H9 (cell line): ENCODE measurements at regions not wholly inside any gene's neighbourhood (a gene's known extent, or its start where the extent isn't known, plus 50 kb on each side); places are given as distances from the start of the nearest gene placed in this dataset.

Experiments used
- DNase-seq: peaks from one replicate; pipeline ENCODE4 v3.0.0-alpha.2; 2017
- H2AFZ ChIP-seq: one replicate; pipeline ENCODE4 v1.6.1; 2013; ENCODE audit warnings: mild to moderate bottlenecking, low read length, control low read depth, moderate library complexity
- H2AK5ac ChIP-seq: 2 replicates; pipeline ENCODE4 v1.6.1; 2013; ENCODE audit warnings: low read length, control low read depth, mixed read lengths; ENCODE audit not compliant: insufficient read length
- H2BK120ac ChIP-seq: one replicate; pipeline ENCODE4 v1.6.1; 2013; ENCODE audit warnings: low read depth, mild to moderate bottlenecking, low read length, control low read depth, inconsistent platforms; ENCODE audit not compliant: poor library complexity, severe bottlenecking
- H2BK12ac ChIP-seq: 2 replicates; pipeline ENCODE4 v1.6.1; 2013; ENCODE audit warnings: low read length, control low read depth, mixed read lengths, low read depth; ENCODE audit not compliant: insufficient read length
- H2BK15ac ChIP-seq: 2 replicates; pipeline ENCODE4 v1.6.1; 2013; ENCODE audit warnings: low read depth, low read length, control low read depth
- H2BK20ac ChIP-seq: one replicate; pipeline ENCODE4 v1.6.1; 2013; ENCODE audit warnings: low read depth, mild to moderate bottlenecking, low read length, control low read depth, inconsistent platforms; ENCODE audit not compliant: poor library complexity, severe bottlenecking
- H2BK5ac ChIP-seq: 2 replicates; pipeline ENCODE4 v1.6.1; 2013; ENCODE audit warnings: low read length, control low read depth, mixed read lengths; ENCODE audit not compliant: insufficient read length
- H3K14ac ChIP-seq: 2 replicates; pipeline ENCODE4 v1.6.1; 2013; ENCODE audit warnings: low read length, control low read depth; ENCODE audit not compliant: insufficient read depth
- H3K18ac ChIP-seq: 2 replicates; pipeline ENCODE4 v1.6.1; 2013; ENCODE audit warnings: low read depth, mild to moderate bottlenecking, mixed read lengths, low read length, control low read depth; ENCODE audit not compliant: insufficient read length
- H3K23ac ChIP-seq: 2 replicates; pipeline ENCODE4 v1.6.1; 2013; ENCODE audit warnings: low read length, control low read depth, mixed read lengths, low read depth; ENCODE audit not compliant: insufficient read length
- H3K23me2 ChIP-seq: 2 replicates; pipeline ENCODE4 v1.6.1; 2013; ENCODE audit warnings: low read depth, mild to moderate bottlenecking, mixed read lengths, low read length, control low read depth; ENCODE audit not compliant: insufficient read length, poor library complexity, severe bottlenecking
- H3K27ac ChIP-seq: 2 replicates; pipeline ENCODE4 v1.5.1; 2013; ENCODE audit warnings: low read length, control low read depth, mixed read lengths, low read depth; ENCODE audit not compliant: insufficient read length
- H3K27me3 ChIP-seq: 2 replicates; pipeline ENCODE4 v1.6.1; 2013; ENCODE audit warnings: low read length, control low read depth, inconsistent platforms; ENCODE audit not compliant: insufficient read depth
- H3K4ac ChIP-seq: 2 replicates; pipeline ENCODE4 v1.6.1; 2013; ENCODE audit warnings: low read depth, mild to moderate bottlenecking, control low read depth, inconsistent platforms, low read length, moderate library complexity
- H3K4me1 ChIP-seq: 2 replicates; pipeline ENCODE4 v1.6.1; 2013; ENCODE audit warnings: low read length, control low read depth, inconsistent platforms; ENCODE audit not compliant: insufficient read depth
- H3K4me2 ChIP-seq: 2 replicates; pipeline ENCODE4 v1.6.1; 2013; ENCODE audit warnings: low read length, control low read depth, mixed read lengths; ENCODE audit not compliant: insufficient read length, insufficient read depth
- H3K56ac ChIP-seq: 2 replicates; pipeline ENCODE4 v1.6.1; 2013; ENCODE audit warnings: low read depth, mild to moderate bottlenecking, mixed read lengths, low read length, control low read depth; ENCODE audit not compliant: insufficient read length
- H3K79me1 ChIP-seq: 2 replicates; pipeline ENCODE4 v1.6.1; 2013; ENCODE audit warnings: low read depth, mild to moderate bottlenecking, moderate library complexity, low read length, control low read depth, inconsistent platforms; ENCODE audit not compliant: insufficient read depth, poor library complexity, severe bottlenecking
- H3K79me2 ChIP-seq: 2 replicates; pipeline ENCODE4 v1.6.1; 2013; ENCODE audit warnings: low read length, control low read depth, inconsistent platforms; ENCODE audit not compliant: insufficient read depth
- H3K9ac ChIP-seq: 2 replicates; pipeline ENCODE4 v1.6.1; 2013; ENCODE audit warnings: low read length, control low read depth, mixed read lengths; ENCODE audit not compliant: insufficient read length; ENCODE audit errors: extremely low read depth
- H3K9me3 ChIP-seq: one replicate; pipeline ENCODE4 v1.6.1; 2013; ENCODE audit warnings: low read depth, low read length, inconsistent platforms; ENCODE audit not compliant: control insufficient read depth
- H3T11ph ChIP-seq: one replicate; pipeline ENCODE4 v1.6.1; 2013; ENCODE audit warnings: mild to moderate bottlenecking, low read length, control low read depth, inconsistent platforms
- H4K20me1 ChIP-seq: one replicate; pipeline ENCODE4 v1.6.1; 2013; ENCODE audit not compliant: control insufficient read depth, insufficient read length, insufficient read depth
- H4K5ac ChIP-seq: 2 replicates; pipeline ENCODE4 v1.6.1; 2013; ENCODE audit warnings: low read depth, mild to moderate bottlenecking, mixed read lengths, low read length, control low read depth; ENCODE audit not compliant: insufficient read length
- H4K8ac ChIP-seq: replicated peaks from 2 replicates; pipeline ENCODE4 v1.6.1; 2013; ENCODE audit warnings: low read length, control low read depth, mixed read lengths, low read depth; ENCODE audit not compliant: insufficient read length
- H4K91ac ChIP-seq: 2 replicates; pipeline ENCODE4 v1.6.1; 2013; ENCODE audit warnings: low read depth, mild to moderate bottlenecking, moderate library complexity, mixed read lengths, low read length, control low read depth; ENCODE audit not compliant: insufficient read length
- H3K27ac Mint-ChIP-seq, 3 experiments: 2 replicates in 2 of 3; 3 replicates in 1 of 3; pipeline ENCODE4 v1.8.0; 2020 to 2021; ENCODE audit warnings: mixed read lengths in 3 of 3, mild to moderate bottlenecking in 1 of 3, moderate library complexity in 1 of 3
- H3K27me3 Mint-ChIP-seq: 2 replicates; pipeline ENCODE4 v1.8.0; 2021; ENCODE audit warnings: low read depth, mild to moderate bottlenecking, moderate library complexity, mixed read lengths
- H3K36me3 Mint-ChIP-seq, 3 experiments: 2 replicates in 2 of 3; 3 replicates in 1 of 3; pipeline ENCODE4 v1.8.0; 2020 to 2021; ENCODE audit warnings: low read depth in 3 of 3, mixed read lengths in 3 of 3; ENCODE audit not compliant: insufficient read depth in 1 of 3
- H3K4me1 Mint-ChIP-seq, 2 experiments: 2 replicates each; pipeline ENCODE4 v1.8.0; 2020; ENCODE audit warnings: mixed read lengths in 2 of 2
- H3K4me3 Mint-ChIP-seq, 2 experiments: 2 replicates in 1 of 2; 3 replicates in 1 of 2; pipeline ENCODE4 v1.8.0; 2020 to 2021; ENCODE audit warnings: mild to moderate bottlenecking in 2 of 2, mixed read lengths in 2 of 2, moderate library complexity in 1 of 2
- H3K9me3 Mint-ChIP-seq, 2 experiments: 2 replicates in 1 of 2; 3 replicates in 1 of 2; pipeline ENCODE4 v1.8.0; 2020; ENCODE audit warnings: mild to moderate bottlenecking in 2 of 2, mixed read lengths in 2 of 2, moderate library complexity in 1 of 2
- WGBS: extraction: QIAGEN DNeasy Blood & Tissue Kit; methylation state at CpG from one replicate; pipeline ENCODE4 v1.1.7; 2013; ENCODE audit warnings: missing lambda C conversion rate, low lambda C conversion rate, mixed read lengths; ENCODE audit not compliant: insufficient read length; ENCODE audit errors: extremely low coverage; 5-methylcytosine and 5-hydroxymethylcytosine counted together
- TF ChIP-seq, protein P1 (sequence below): fragments of 200-600 bp; sonication (generic); conservative IDR thresholded peaks from 3 replicates; pipeline ENCODE4 v1.8.0; 2021; ENCODE audit warnings: antibody characterized with exemption, mild to moderate bottlenecking

DNA sequence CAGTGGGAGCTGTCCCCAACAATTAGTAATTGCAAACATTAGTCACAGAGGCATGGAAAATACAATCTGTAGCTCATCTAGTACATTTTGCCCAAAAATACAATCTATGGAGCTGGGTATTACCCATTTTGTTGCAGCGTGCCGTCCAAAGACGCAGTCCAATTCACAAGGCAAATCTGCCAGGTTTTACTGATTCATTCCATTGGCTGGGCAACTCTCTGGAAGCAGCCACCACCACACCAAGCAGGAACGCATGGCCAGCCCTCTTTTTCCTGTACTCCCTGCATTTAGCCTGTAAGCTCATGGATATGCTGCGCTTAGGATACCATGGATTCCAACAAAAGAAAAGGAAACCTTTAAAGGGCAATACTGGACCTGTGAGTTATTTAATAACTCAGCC lies 60.5 kb upstream of the ARRDC4 start:
- Histone ChIP-seq H3K18ac (no peak overlapping the region), H3K9ac (no peak overlapping the region), H2BK20ac (no peak overlapping the region), H3K27ac (no peak overlapping the region), H3K27me3 (no peaks in the 10 kb centered on the region), H4K20me1 (no peaks in the 10 kb centered on the region), H2BK120ac (no peak overlapping the region), H3K79me2 (no peaks in the 10 kb centered on the region), H3K9me3 (no peaks in the 10 kb centered on the region), H2AFZ (no peak overlapping the region), H3T11ph (no peak overlapping the region), H3K4me1 (no peaks in the 10 kb centered on the region), H3K4me2 (no peak overlapping the region), H4K5ac (no peak overlapping the region), H2BK12ac (no peak overlapping the region), H2BK15ac (no peak overlapping the region), H3K23ac (no peak overlapping the region), H2AK5ac (no peak overlapping the region), H3K14ac (no peak overlapping the region), H3K23me2 (no peaks in the 10 kb centered on the region), H4K91ac (no peak overlapping the region), H2BK5ac (no peak overlapping the region), H4K8ac (no peak overlapping the region), H3K56ac (no peak overlapping the region), H3K4ac (no peak overlapping the region), H3K79me1 (no peaks in the 10 kb centered on the region)
- Mint-ChIP-seq H3K4me3 (no peak overlapping the region), H3K9me3 (no peaks in the 10 kb centered on the region), H3K27me3 (peaks cover 26% of the 10 kb centered on the region), H3K36me3 (no peaks in the 10 kb centered on the region), H3K4me1 (peaks cover 8% of the 10 kb centered on the region in 2 experiments), H3K27ac (no peak overlapping the region)
- TF ChIP-seq, protein P1, sequence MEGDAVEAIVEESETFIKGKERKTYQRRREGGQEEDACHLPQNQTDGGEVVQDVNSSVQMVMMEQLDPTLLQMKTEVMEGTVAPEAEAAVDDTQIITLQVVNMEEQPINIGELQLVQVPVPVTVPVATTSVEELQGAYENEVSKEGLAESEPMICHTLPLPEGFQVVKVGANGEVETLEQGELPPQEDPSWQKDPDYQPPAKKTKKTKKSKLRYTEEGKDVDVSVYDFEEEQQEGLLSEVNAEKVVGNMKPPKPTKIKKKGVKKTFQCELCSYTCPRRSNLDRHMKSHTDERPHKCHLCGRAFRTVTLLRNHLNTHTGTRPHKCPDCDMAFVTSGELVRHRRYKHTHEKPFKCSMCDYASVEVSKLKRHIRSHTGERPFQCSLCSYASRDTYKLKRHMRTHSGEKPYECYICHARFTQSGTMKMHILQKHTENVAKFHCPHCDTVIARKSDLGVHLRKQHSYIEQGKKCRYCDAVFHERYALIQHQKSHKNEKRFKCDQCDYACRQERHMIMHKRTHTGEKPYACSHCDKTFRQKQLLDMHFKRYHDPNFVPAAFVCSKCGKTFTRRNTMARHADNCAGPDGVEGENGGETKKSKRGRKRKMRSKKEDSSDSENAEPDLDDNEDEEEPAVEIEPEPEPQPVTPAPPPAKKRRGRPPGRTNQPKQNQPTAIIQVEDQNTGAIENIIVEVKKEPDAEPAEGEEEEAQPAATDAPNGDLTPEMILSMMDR = no peak
- no peak for DNase-seq
- no CpG with 5 or more reads among the region's 5 CpGs for WGBS
